Neural cell (in vitro differentiated cells): ENCODE measurements at regions not wholly inside any gene's neighbourhood (a gene's known extent, or its start where the extent isn't known, plus 50 kb on each side); places are given as distances from the start of the nearest gene placed in this dataset.

ENCODE experiments used
- CTCF ChIP-seq: fragments of 450-650 bp; IDR thresholded peaks from 2 replicates; pipeline ENCODE4 v1.5.1; 2014; ENCODE audit warnings: antibody characterized with exemption, mild to moderate bottlenecking, moderate library complexity; ENCODE audit not compliant: poor library complexity, severe bottlenecking
- RAD21 ChIP-seq: fragments of 450-650 bp; conservative IDR thresholded peaks from 2 replicates; pipeline ENCODE4 v1.6.1; 2014; ENCODE audit warnings: antibody characterized with exemption, mild to moderate bottlenecking, moderate library complexity

- TF ChIP-seq RAD21 (no peak), CTCF (no peak)
These were observed 76.8 kb upstream of the CD93 start for GRCh38 chr20:23162887-23163286.
